Vagina (tissue), 2 donors: ENCODE measurements at regions not wholly inside any gene's neighbourhood (a gene's known extent, or its start where the extent isn't known, plus 50 kb on each side); places are given as distances from the start of the nearest gene placed in this dataset.

Experiments
- DNase-seq, 2 donors: peaks; one replicate each; pipeline ENCODE4 v3.0.0-alpha.2; 2017; ENCODE audit errors: extremely low spot score in 2 of 2
- H3K27ac ChIP-seq: fragments of 200-600 bp; sonication (generic); one replicate; pipeline ENCODE4 v1.5.1; 2019
- H3K27me3 ChIP-seq: fragments of 200-600 bp; sonication (generic); one replicate; pipeline ENCODE4 v1.5.1; 2019
- H3K36me3 ChIP-seq, 2 donors: fragments of 200-600 bp; sonication (generic); one replicate each; pipeline ENCODE4 v1.5.1; 2017 to 2019
- H3K4me1 ChIP-seq: fragments of 200-600 bp; sonication (generic); one replicate; pipeline ENCODE4 v1.5.1; 2019
- H3K4me3 ChIP-seq, 2 donors: fragments of 200-600 bp; sonication (generic); 1 replicate in 1 of 2; 2 replicates in 1 of 2; pipeline ENCODE4 v1.5.1; 2016 to 2019
- H3K9me3 ChIP-seq: fragments of 200-600 bp; sonication (generic); one replicate; pipeline ENCODE4 v1.5.1; 2019
- POLR2A ChIP-seq, 2 donors: fragments of 450-650 bp; IDR thresholded peaks; one replicate each; pipeline ENCODE4 v1.6.1; 2017; ENCODE audit warnings: antibody characterized with exemption in 2 of 2, mild to moderate bottlenecking in 2 of 2, moderate library complexity in 2 of 2
- POLR2AphosphoS5 ChIP-seq, 2 donors: sonication (generic); formaldehyde crosslinking; IDR thresholded peaks; one replicate each; pipeline ENCODE4 v1.9.0; 2017; ENCODE audit warnings: antibody characterized with exemption in 2 of 2, mild to moderate bottlenecking in 2 of 2, low read depth in 1 of 2; ENCODE audit not compliant: insufficient read depth in 1 of 2
- intact Hi-C: fragments of 100-400 bp; cut with DNase I; formaldehyde crosslinking; loops from one replicate; pipeline ENCODE4 v1.15.1; 2023
- TF ChIP-seq, protein P1 (sequence below), 3 experiments: fragments of 450-650 bp in 2 of 3; fragments of 200-600 bp in 1 of 3; sonication (generic) in 1 of 3; IDR thresholded peaks; one replicate each; pipeline ENCODE4 v1.5.1; 2017 to 2019; ENCODE audit warnings: antibody characterized with exemption in 3 of 3, mild to moderate bottlenecking in 2 of 3, moderate library complexity in 2 of 3

DNA sequence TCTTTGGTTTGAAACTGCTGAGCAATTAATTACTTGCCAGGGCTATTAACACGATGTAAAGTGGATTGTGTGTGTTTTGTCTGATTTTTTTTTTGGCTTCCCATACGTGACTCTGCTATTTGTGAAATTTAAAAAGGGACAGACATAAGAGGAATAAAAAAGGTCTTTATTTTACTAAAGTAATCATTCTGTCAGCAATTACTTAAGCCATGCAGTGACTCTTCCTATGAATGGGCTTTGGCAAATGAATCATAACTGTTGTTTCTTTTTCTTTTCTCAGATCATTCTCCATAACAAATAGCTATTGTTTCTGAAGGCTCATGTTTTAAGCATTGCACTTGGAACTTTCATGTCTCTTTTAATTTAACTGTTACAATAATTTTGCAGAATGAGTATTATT lies 461.3 kb upstream of the RORB start:
- Histone ChIP-seq H3K27ac (no peak overlapping the region), H3K36me3 (no peaks in the 10 kb centered on the region), H3K27me3 (no peaks in the 10 kb centered on the region), H3K9me3 (no peaks in the 10 kb centered on the region), H3K4me3 (no peak overlapping the region), H3K4me1 (no peaks in the 10 kb centered on the region)
- no peak for DNase-seq
- intact Hi-C loops = no loop called here
- TF ChIP-seq POLR2A (IDR thresholded peaks at IDR 0.05) = no peak
- TF ChIP-seq POLR2AphosphoS5 (IDR thresholded peaks at IDR 0.05; ENCODE audit: insufficient read depth in 1 of 2, low read depth in 1 of 2) = no peak
- TF ChIP-seq, protein P1, sequence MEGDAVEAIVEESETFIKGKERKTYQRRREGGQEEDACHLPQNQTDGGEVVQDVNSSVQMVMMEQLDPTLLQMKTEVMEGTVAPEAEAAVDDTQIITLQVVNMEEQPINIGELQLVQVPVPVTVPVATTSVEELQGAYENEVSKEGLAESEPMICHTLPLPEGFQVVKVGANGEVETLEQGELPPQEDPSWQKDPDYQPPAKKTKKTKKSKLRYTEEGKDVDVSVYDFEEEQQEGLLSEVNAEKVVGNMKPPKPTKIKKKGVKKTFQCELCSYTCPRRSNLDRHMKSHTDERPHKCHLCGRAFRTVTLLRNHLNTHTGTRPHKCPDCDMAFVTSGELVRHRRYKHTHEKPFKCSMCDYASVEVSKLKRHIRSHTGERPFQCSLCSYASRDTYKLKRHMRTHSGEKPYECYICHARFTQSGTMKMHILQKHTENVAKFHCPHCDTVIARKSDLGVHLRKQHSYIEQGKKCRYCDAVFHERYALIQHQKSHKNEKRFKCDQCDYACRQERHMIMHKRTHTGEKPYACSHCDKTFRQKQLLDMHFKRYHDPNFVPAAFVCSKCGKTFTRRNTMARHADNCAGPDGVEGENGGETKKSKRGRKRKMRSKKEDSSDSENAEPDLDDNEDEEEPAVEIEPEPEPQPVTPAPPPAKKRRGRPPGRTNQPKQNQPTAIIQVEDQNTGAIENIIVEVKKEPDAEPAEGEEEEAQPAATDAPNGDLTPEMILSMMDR (IDR thresholded peaks at IDR 0.05) = no peak

DNA sequence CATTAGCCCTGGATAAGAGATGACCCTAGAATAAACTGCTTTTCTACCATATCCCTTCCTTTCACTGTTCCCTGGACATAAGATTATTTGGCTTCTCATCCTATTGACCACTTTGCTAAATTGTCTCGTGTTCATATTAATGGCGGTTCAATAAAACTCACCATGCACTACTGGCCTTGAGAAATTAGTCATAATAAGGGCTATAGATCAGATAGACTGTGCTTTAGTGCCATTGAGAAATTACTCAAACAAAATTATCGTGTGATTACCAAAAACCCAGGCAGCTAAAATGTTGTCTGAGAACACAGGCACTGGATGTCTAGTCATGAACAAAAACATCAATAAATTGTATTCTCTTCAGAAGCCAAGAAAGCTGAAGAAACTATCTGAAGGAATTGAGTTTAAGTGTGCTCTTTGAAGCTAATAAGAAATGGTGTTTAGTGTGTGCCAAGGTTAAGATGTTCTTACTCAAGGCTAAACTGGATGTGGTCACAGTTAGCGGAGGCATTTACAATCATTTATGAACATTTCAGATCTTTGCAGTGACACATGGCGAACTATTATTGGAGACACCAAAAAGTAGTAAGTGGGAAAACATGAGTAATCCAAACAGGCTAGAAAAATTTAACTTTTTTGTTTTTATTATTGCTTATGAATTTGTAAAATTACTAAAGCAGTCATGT lies 460.4 kb upstream of the RORB start:
- H3K27ac ChIP-seq = no peak overlapping the region
- intact Hi-C loops = no loop called here
- no peaks in the 10 kb centered on the region for H3K27me3 ChIP-seq
- no peaks in the 10 kb centered on the region for H3K4me1 ChIP-seq
- no peaks in the 10 kb centered on the region for H3K9me3 ChIP-seq
- no peak overlapping the region for H3K4me3 ChIP-seq
- no peaks in the 10 kb centered on the region for H3K36me3 ChIP-seq
- DNase-seq = no peak
- TF ChIP-seq POLR2A (IDR thresholded peaks at IDR 0.05) (no peak), POLR2AphosphoS5 (IDR thresholded peaks at IDR 0.05; ENCODE audit: insufficient read depth in 1 of 2, low read depth in 1 of 2) (no peak)
- TF ChIP-seq, protein P1 (IDR thresholded peaks at IDR 0.05) = no peak

DNA sequence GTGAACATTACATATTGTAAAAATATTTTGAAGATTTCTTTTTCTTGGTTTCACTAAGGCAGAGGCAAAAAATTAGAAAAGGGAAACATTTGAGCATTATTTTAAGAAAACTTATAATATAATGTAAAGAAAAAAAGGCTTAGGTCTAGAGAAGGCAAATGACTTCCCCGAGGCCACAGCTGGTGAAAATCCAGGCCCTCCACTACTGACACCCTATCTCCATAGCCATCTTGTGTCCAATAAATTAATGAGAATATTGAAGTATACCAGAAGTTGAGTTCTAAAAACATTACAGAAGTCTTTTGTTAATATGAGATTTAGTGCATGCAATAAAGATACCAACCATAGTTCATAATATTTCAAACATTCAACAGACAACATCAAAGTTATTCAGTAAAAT lies 459.9 kb upstream of the RORB start:
- no peak overlapping the region for H3K27ac ChIP-seq
- no peaks in the 10 kb centered on the region for H3K9me3 ChIP-seq
- no peaks in the 10 kb centered on the region for H3K27me3 ChIP-seq
- H3K4me1 ChIP-seq = no peaks in the 10 kb centered on the region
- DNase-seq = no peak
- TF ChIP-seq POLR2AphosphoS5 (IDR thresholded peaks at IDR 0.05; ENCODE audit: insufficient read depth in 1 of 2, low read depth in 1 of 2) = no peak
- no peak for TF ChIP-seq POLR2A (IDR thresholded peaks at IDR 0.05)
- TF ChIP-seq, protein P1 (IDR thresholded peaks at IDR 0.05) = no peak
- intact Hi-C loops = no loop called here
- H3K36me3 ChIP-seq = no peaks in the 10 kb centered on the region
- no peak overlapping the region for H3K4me3 ChIP-seq

DNA sequence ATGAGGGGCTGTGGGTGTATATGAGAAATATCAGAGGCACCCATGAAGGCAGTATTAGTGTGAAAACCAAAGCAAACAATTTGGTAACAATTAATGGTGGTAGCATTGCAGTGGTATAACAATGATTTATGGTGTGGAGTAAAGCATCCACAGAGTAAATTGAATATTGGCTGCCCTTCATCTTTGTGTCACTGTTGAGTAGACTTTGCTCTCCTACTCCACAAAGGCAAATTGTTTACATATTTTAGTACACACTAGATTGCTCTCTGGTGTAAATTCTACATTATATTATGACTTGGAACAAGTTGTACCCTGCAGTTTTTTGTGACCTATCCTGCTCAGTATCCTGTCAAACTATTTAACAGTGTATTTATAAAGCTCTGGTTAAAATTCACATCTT lies 455.5 kb upstream of the RORB start:
- intact Hi-C loops = no loop called here
- no peak for DNase-seq
- H3K27me3 ChIP-seq = no peaks in the 10 kb centered on the region
- H3K27ac ChIP-seq = no peak overlapping the region
- no peaks in the 10 kb centered on the region for H3K9me3 ChIP-seq
- no peak overlapping the region for H3K4me3 ChIP-seq
- H3K36me3 ChIP-seq = no peaks in the 10 kb centered on the region
- TF ChIP-seq, protein P1 (IDR thresholded peaks at IDR 0.05) = no peak
- TF ChIP-seq POLR2AphosphoS5 (IDR thresholded peaks at IDR 0.05; ENCODE audit: insufficient read depth in 1 of 2, low read depth in 1 of 2) (no peak), POLR2A (IDR thresholded peaks at IDR 0.05) (no peak)
- no peaks in the 10 kb centered on the region for H3K4me1 ChIP-seq

DNA sequence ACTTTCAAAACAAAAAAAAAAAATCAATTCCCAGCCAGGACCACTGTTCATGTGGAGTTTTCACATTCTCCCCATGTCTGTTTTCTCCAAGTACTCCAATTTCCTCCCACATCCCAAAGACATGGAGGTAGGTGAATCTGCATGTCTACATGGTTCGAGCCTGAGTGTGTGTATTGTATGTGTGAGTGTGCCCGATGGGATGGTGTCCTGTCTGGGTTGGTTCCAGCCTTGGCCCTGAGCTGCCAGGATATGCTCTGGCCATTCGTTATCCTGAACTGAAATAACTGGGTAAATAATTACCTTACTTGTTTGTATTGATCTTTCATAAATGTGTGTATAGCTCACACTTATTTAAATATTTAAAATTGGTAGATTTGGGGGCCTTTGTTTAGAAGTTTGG lies 452.3 kb upstream of the RORB start:
- Histone ChIP-seq H3K27ac (no peak overlapping the region), H3K4me3 (no peak overlapping the region), H3K27me3 (no peaks in the 10 kb centered on the region), H3K36me3 (no peaks in the 10 kb centered on the region), H3K9me3 (no peaks in the 10 kb centered on the region), H3K4me1 (no peaks in the 10 kb centered on the region)
- TF ChIP-seq POLR2A (IDR thresholded peaks at IDR 0.05) = no peak
- TF ChIP-seq, protein P1 (IDR thresholded peaks at IDR 0.05) = no peak
- TF ChIP-seq POLR2AphosphoS5 (IDR thresholded peaks at IDR 0.05; ENCODE audit: insufficient read depth in 1 of 2, low read depth in 1 of 2) = no peak
- intact Hi-C loops = no loop called here
- DNase-seq = no peak
